SK-MEL-5 (cell line): ENCODE measurements at regions not wholly inside any gene's neighbourhood (a gene's known extent, or its start where the extent isn't known, plus 50 kb on each side); places are given as distances from the start of the nearest gene placed in this dataset.

Experiments used
- DNase-seq: peaks from one replicate; pipeline ENCODE4 v3.0.0-alpha.2; 2016; ENCODE audit warnings: low read depth, low spot score
- in situ Hi-C: cut with HindIII; loops from 2 replicates; pipeline ENCODE4 v1.10.0; 2016; ENCODE audit warnings: low sequenced_read_pairs, high pct_unique_total_duplicates, low pct_unique_long_range_greater_than_20kb

GRCh38 chr2:100655446-100655845, 92.7 kb downstream of the PDCL3 start:
- no peak for DNase-seq
- in situ Hi-C loops, result no loop called here

DNA sequence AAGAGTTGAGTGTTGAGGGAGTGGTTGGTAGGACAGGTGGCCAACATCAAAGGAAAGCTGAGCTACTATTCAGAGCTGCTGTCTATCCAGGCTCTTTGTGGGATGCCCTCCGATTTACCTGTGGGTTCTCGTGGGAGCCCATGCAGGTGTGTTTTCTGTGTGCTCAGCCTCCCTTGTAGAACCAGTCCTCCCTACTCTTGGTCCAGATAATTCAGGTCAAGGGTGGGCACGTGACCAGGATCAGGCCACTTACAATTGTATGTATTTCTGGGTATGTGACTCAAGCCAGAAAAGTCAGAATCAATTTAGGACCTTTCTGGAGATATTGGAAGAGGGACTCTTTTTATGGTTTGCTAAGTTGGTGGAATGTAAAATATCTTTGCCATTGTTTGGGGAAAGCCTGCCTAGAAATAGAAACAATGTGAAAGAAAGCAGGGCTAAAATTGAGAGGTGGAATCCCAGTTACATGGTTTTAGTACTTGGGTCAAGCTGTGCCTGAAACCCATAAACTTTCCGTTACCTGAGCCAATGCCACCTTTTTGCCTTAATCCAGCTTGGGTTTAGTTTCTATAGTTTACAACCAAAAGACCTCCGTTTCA, 93.2 kb downstream of the PDCL3 start:
- DNase-seq, result no peak
- in situ Hi-C loops, result no loop called here

DNA sequence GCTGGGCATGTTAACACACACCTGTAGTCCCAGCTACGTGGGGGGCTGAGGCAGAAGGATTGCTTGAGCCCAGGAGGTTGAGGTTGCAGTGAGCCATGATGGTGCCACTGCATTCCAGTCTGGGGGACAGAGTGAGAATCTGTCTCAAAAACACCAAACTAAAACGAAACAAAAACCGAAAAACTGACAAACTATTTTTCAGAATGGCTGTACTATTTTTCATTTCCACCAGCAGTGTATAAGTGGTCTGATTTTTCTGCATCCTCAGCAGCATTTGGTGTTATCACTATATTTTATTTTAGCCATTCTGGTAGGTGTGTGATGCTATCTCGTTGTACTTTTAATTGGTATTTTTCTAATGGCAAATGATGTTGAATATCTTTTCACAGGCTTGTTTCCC, 95.2 kb downstream of the PDCL3 start:
- DNase-seq, result no peak
- in situ Hi-C loops, result no loop called here

DNA sequence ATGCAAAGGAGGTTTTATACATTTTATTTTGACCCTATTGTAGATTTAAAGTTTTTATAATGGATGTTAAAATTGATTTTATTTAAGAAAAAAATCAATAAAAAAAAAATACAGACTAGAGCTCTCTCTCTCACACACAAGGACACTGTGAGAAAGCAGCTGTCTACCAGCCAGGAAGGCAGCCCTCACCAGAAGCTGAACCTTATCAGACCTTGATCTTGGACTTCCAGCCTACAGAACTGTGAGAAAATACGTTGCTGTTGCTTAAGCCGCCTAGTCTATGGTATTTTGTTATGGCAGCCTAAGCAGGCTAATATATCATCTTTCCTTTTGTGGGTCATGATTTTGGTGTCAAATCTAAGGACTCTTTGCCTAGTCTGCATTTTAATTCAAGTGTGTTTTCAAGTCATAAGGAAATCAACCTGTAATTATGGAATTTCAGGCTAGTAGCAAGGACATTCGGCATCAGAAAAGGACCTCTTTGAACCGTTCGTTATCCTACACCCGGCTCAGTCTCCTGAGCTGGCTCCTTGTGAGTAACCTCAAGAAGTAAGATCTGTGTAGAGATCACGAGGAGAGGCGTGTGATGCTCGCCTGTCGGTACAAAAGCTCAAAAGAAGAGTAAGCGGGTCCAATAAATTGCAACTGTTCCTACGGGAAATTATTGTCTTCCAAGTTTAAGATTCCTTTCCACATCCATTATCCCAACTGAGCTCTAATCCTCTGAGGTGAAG, 98.2 kb downstream of the PDCL3 start:
- in situ Hi-C loops, result no loop called here
- no peak for DNase-seq

DNA sequence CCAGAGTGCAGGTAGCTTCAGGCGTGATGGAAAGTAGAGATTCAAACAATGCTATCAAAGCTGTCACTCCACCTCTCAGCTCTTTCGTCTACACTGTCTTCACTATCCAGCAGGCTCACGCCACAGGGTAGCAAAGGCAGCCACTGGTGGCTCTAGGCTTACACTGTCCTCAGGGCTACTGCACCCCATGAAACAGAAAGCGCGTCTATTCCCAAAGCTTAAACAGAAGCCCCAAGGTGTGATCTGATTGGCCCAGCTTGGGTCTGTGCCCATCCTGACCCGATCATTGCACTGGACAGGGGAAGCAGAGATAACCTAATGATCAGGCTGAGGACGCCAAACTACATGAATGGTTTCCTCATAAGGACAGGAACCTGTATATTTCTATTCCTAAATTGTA, 100.1 kb downstream of the PDCL3 start:
- in situ Hi-C loops, result no loop called here
- DNase-seq, result no peak

DNA sequence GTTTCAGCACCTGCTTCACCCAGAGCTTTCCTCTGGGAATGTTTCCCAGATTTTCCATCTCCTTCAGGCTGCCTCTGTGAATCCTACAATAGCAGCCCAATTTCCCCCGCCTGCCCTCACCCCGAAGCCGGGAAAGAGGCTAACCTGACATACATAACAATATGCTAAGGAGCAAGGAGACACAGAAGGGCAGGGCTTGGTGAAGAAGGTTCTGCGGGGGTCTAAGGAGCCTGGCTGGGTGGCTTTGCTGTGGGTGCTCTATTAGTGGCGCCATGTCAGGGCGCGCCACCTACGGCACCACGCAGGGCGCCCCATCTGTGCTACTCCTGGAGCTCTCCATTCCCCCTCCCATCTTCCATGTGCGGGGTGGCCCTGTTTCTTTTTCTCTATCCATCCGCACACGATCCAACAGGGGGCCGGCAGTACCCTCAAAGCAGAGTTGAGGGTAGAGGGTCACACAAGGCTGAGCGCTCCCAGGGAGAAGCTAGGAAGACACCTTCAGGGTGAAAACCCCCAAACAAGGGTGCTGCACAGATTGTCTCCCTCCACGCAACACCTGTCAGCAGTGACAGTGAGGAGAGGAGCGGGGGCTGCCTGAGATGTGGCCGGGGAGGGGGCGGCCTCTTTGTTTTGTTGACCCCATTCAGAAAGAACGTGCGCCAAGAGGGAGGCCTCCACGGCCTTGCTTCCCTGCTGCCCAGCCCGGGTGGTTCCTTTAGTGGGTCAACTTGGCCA, 101.4 kb downstream of the PDCL3 start:
- in situ Hi-C loops, result no loop called here
- DNase-seq, result no peak

DNA sequence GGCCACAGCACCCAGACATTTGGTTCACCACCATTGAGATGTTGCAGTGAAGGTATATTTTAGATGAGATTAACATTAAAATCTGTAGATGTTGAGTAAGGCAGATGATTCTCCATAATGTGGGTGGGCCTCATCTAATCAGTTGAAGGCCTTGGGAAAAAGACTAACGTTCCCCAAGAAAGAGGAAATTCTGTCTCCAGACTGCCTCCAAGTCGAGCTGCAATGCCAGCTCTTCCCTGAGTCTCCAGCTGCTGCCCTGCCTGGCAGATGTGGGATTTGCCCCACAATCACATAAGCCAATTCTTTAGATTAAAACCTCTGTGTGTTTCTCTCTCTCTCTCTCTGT, 101.9 kb downstream of the PDCL3 start:
- in situ Hi-C loops, result no loop called here
- no peak for DNase-seq

- in situ Hi-C loops, result no loop called here
- DNase-seq, result no peak
These were observed 104.2 kb downstream of the PDCL3 start for GRCh38 chr2:100666996-100667395.

DNA sequence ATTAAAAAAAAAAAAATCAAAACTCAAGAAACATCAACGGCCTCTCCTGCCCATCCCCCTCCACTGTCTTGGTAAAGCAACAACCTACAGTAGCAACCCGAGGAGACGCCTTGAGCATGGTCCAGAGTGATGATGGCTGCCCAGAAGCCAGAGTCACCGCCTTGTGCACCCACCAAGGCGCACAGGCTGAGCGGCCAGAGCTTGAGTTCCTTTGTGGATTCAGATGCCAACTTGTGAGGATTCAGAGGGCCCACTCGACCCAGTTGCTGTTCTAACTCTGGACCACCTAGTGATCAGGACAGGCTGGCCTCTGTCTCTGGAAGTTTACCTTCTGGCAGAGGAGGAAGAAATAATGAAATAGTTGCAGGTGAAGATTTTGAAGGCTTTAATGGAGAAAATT, 105.0 kb downstream of the PDCL3 start:
- DNase-seq, result no peak
- in situ Hi-C loops, result no loop called here

DNA sequence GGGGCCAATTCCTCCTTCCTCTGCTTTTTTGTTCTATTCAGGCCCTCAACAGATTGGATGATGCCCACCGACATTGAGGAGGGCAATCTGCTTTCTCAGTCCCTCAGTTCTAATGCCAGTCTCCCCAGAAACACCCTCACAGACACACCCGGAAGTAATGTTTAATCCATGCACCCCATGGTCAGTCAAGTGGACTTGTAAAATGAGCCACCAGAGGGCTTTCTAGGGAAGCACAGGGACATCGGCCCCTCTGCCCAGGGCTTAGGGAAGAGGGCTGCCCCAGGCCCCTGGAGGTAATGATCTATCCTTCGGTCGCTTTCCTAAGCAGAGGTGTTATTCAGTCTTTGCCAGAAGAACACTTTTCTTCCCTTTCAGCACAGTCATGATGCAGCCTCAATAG, 107.4 kb downstream of the PDCL3 start:
- in situ Hi-C loops, result no loop called here
- peak; percentile 26 for DNase-seq

GRCh38 chr2:100673115-100673514, 110.3 kb downstream of the PDCL3 start:
- no peak for DNase-seq
- in situ Hi-C loops, result no loop called here

- in situ Hi-C loops, result no loop called here
- DNase-seq, result no peak
These were observed 111.1 kb downstream of the PDCL3 start for GRCh38 chr2:100673691-100674485.

DNA sequence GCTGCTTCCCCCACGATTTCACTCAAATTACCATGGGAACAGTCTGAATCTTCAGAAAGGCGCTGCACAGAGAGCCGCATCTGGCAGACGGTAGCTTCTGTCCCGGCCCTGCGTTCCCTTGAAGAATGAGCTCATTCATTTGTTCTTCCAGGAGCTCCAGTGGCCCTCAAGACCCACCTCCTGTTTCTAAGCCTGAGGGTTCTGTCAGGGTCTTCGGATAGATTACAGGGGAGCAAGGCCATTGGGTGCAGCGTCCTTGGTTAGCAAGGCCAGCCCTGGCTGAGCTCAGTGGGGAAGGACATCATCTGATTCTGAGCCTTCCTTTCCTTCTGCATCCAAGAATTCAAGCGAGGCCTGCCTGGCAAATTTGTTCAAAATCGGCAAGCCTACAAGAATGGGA, 111.9 kb downstream of the PDCL3 start:
- DNase-seq, result no peak
- in situ Hi-C loops, result no loop called here

- in situ Hi-C loops, result no loop called here
- DNase-seq, result no peak
These were observed 112.6 kb downstream of the PDCL3 start for GRCh38 chr2:100675373-100675772.

DNA sequence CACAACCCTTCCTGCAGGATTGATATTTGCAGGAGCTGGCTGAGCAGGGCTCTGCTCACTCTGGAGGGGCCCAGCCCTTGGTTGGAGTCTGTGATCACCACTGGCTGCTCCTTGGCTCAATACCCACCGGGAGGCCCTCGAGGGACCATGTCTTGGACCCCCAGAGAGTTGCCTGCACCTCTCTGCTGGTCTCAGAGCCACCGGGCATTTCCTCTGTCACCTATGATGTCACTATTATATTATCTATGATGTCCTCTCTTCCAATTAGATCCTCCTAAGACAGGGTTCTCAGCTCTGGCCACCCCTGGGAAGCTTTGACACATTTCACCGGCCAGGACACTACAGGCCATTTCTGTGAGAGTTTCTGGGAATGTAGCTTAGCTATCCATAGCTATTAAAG, 113.1 kb downstream of the PDCL3 start:
- in situ Hi-C loops, result no loop called here
- no peak for DNase-seq

- DNase-seq, result no peak
- in situ Hi-C loops, result no loop called here
These were observed 113.6 kb downstream of the PDCL3 start for GRCh38 chr2:100676346-100676745.

DNA sequence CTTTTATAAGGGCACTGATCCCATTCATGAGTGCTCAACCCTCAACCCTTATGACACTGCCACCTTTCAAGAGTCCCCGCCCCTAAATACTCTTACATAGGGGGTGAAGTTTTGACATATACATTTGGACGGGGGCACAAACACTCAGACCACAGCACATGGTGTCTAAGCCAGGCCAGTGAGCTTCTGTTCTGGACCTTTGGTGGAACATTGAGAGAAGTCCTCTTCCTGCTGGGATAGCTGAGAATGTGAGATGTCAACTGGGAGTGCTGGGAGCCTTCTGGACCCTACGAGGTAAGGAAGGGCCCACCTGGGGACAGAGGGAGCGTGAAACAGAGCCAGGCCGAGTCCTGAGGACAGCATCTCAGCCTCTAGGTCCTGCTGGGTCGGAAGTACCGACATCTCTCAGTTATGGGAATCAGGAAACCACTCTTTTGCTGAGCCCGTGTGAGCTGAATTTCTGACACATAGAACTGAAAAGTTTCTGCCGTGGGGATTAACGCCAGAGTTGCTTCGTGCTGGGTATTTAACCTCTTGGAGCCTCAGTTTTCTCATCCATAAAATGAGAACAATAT, 114.9 kb downstream of the PDCL3 start:
- in situ Hi-C loops, result no loop called here
- DNase-seq, result no peak

- in situ Hi-C loops, result no loop called here
- no peak for DNase-seq
These were observed 116.4 kb downstream of the PDCL3 start for GRCh38 chr2:100679211-100679610.
